Stimulated activated CD4-positive, alpha-beta T cell treated with anti-CD3 and anti-CD28 coated beads, TNF-alpha, amount 100 ng/mL, for 1 hour (primary cell): ENCODE measurements at regions not wholly inside any gene's neighbourhood (a gene's known extent, or its start where the extent isn't known, plus 50 kb on each side); places are given as distances from the start of the nearest gene placed in this dataset.

ENCODE experiments used
- DNase-seq, 3 donors: peaks; one replicate each; pipeline ENCODE4 v3.0.0-alpha.2; 2020; ENCODE audit warnings: low read depth in 3 of 3, low spot score in 1 of 3

- DNase-seq: no peak
Observed at GRCh38 chr9:126088336-126088735, 238.3 kb upstream of the MVB12B start.

GRCh38 chr9:126089789-126090188, 236.8 kb upstream of the MVB12B start:
- DNase-seq: no peak

DNA sequence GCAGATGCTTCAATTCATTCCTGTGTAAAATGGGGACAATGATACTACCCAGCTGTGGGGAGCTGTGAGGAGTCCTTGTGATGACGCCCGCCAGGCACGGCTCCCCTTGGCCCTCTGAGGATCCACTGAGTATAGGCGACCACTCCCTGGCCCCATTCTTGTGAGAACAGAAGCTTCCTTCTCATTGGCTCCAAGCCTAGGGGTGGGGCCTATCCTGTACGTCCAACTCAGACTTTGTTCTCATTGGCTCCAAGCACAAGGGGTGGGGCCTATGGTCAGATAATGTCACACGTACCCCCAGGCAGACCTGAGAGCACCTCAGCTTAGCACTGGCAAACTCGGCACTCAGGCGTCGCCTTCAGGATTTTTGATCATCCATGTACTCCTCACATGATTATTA, 232.9 kb upstream of the MVB12B start:
- DNase-seq: no peak

- DNase-seq: no peak
Observed at GRCh38 chr9:126095546-126096190, 231.0 kb upstream of the MVB12B start.

GRCh38 chr9:126096340-126096739, 230.3 kb upstream of the MVB12B start:
- no peak for DNase-seq

- DNase-seq: no peak
Observed at GRCh38 chr9:126097679-126098078, 228.9 kb upstream of the MVB12B start.

- no peak for DNase-seq
Observed at GRCh38 chr9:126106404-126106803, 220.2 kb upstream of the MVB12B start.

DNA sequence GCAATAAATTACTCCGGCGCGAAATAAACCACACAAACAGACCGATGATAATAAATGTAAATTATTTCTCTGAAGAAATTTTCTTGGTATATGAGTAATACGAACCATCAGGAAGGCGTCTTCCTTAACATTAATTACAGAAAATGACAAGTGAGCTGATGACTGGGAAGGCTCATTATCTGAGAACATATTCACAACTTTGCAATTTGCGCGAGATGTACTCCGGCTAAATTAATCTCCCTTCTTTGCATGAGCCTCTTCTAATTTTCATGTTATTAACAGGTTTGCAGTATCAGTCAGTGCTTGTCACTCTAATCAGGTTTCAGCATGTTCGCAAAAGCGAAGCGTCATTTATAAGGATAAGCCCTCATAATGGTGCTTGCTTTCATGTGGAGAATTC, 218.9 kb upstream of the MVB12B start:
- DNase-seq: no peak

DNA sequence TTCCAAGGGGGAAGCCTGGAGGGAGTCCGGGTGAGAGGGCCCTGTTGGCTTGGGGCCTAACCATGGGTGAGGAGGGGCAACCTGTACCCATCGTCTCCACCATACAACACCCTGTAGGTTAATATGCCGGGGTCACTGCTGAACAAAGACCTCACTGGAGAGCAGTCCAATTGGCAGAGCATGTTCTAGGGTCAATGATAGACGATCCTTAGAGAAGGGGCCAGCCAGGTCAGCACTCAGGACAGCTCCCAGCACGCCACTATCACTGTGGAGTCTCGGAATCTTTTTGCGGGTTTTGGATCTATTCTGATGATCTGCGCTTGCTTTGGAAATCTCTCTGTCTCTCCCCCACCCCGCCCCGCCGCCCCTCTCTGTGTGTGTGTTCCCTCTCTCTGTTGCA, 218.4 kb upstream of the MVB12B start:
- DNase-seq: no peak

- no peak for DNase-seq
Observed at GRCh38 chr9:126109575-126109974, 217.1 kb upstream of the MVB12B start.

DNA sequence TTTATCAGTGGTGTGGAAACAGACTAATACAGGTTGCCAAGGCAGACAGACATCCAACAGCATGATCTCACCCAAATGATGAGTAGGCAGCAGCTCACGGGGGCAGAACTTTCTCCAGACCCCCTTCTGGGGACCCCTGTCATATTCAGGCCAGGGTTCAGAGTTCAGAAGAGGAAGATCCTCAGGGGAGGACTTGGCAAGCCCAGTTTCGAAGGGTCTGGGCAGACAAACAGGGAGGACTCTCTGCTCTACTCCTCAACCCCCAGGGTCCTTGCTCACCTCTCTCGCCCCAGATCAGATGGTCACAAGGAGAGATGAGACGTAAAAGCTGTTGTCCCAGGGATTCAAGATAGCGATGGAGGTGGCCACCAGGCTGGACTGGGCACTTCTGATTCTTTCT, 215.1 kb upstream of the MVB12B start:
- DNase-seq: no peak

DNA sequence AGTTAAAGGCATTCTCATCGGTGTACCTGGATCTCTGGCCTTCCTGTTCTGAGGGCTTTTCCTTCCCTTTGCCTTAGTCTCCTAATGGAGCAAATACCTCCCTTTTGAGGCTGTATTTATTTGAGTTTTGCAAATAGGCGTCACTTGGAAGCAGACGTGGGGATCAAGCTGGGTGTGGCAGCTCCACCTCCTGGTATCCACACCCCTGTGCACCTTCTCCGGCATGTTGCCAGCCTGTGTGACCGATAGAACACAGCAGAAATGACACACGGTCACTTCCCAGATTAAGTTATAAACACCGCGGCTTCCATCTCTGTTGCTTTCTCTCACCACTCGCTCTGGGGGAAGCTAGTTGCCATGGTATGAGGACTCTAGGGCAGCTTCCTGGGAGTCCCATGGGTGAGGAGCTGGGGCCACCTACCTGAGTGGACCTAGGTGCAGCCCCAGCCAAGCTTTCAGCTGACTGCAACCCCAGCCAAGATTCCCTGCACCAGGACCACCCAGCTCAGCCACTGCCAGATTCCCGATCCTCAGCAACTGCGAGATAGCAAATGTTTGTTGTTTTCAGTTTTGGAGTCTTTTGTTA, 214.4 kb upstream of the MVB12B start:
- no peak for DNase-seq

DNA sequence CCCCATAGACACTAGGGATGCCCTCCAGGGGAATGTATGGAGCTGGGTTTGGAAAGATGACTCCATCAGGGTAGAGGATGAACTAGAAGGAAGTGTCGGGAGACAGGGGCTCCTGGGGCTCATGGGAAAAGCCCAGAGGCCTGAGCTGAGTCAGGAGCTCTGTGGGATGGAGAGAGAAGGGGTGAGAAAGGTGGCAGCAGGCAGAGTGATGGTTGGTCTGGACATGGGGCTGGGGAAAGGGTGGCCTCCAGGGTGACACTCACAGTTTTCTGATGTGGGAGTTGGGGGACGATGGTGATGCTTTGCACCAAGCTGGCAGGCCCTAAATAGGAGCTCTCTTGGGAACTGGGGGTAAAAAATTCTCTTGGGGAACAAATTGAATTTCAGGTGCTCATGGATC, 213.5 kb upstream of the MVB12B start:
- DNase-seq: no peak

- no peak for DNase-seq
Observed at GRCh38 chr9:126113756-126114408, 212.7 kb upstream of the MVB12B start.

- DNase-seq: no peak
Observed at GRCh38 chr9:126114409-126114760, 212.2 kb upstream of the MVB12B start.

GRCh38 chr9:126114850-126115460, 211.7 kb upstream of the MVB12B start:
- DNase-seq: no peak

GRCh38 chr9:126116351-126117157, 210.1 kb upstream of the MVB12B start:
- DNase-seq: no peak

DNA sequence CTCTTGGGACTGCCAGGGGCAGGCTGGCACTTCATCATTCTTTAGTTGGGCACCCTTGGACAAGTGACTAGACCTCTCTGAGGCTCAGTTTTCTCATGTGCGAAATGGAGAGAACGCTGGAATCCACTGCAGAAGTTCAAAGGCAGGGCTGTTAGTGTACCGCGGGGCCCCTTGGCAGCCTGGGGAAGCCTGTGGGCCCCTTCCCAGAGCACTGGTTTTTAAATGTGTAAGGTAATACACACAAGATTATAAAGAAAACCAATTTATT, 209.5 kb upstream of the MVB12B start:
- DNase-seq: no peak

DNA sequence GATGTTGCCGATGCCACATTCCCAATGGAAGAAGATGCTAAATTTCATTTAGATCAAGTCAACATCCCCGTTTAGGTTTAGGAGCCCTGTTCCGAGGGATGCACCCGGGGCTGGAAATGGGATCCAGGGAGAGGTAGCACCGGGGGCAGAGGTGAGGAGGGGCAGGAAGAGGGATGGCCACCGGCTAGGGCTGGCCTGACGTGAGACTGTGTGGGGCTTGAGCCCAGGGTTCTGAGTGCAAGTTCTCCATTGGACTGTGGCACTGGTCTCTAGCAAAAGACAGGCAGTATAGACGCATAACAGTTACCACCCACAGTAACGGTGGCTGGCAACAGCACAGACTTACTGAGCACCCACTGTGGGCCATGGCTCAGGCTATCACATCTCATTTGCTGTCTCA, 209.0 kb upstream of the MVB12B start:
- DNase-seq: no peak

DNA sequence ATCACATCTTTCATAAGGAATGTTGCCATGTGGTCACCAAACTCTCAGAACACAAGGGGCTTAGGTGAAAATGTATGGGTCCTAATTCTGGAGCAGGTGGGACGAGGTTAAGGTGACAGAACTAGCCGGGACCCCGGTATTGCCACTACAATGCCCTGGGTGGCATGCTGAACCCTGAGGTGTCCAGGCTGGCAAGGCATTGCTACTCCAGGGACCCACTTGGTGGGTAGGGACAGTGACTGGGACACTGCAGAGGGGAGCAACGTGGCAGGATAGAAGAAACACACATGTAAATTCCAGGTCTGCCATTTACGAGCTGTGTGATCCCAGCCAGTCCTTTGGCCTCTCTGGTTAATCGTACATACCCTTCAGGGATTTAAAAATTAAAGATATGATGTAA, 206.9 kb upstream of the MVB12B start:
- no peak for DNase-seq

DNA sequence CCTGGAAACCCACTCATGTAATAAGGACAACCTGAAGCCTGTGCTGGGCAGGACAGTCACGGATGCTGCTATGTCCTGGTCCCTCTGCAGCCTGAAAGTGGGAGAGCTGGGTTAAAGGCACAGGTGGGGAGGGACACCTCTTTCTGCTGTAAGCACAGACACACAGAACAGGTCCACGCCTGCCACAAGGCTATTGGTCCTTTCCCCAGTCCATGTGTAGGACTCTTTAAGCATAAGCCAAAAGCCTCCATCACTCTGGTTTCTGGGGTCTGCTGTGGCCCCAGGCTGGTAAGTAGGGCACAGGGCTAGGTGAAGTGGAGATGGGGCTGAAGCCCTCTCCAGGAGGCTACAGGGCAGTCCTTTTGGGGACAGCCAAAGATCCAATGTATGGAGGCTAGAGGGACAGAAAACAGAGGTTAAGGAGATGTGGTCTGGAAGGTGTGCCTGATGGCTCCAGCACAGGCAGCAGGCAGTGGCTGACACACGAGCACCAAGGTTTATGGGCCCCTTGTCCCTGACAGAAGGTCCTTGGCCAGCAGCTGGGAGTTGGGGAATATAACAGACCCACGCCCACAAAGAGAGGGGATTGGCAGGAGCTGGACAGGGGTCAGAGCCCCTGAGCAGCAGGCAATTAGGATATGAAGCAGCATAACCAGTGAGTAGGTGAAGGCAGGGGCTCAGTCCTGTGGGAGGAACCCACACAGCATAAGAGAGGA, 203.6 kb upstream of the MVB12B start:
- DNase-seq: no peak
